Hematopoietic multipotent progenitor cell treated with erythropoietin and hydrocortisone succinate and interleukin-3 and kit ligand, for 6 days (in vitro differentiated cells): ENCODE measurements at regions not wholly inside any gene's neighbourhood (a gene's known extent, or its start where the extent isn't known, plus 50 kb on each side); places are given as distances from the start of the nearest gene placed in this dataset.
"Not testable (repeated sequence)": the region's sequence is repeated elsewhere in the genome, so short reads cannot be mapped to it uniquely, and the experiment has no call there.

Experiments used
- DNase-seq: peaks from one replicate; pipeline ENCODE4 v3.0.0-alpha.2; 2015

- DNase-seq = no peak
Measured at GRCh38 chr1:228870041-228870713, 134.9 kb downstream of the RHOU start.

GRCh38 chr1:228871314-228872061, 136.2 kb downstream of the RHOU start:
- DNase-seq = no peak

DNA sequence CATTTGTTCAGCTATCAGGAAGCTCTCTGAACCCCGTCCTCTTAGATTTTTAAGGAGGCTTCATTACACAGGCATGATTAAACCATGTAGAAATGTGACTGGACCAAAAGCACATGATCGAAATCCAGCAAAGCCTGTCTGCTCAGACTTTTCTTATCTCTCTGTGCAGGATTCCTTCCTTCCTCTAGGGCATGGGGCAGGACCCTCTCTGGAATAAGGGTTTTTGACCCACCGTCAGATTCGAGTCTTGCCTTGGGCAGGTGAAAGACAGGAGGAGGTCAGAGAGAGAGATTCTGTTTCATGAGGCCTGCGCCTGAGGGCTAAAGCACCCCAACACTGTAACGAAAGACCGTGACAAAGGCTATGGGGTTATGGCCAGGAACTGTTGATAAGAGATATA, 136.8 kb downstream of the RHOU start:
- DNase-seq = peak; percentile 19

DNA sequence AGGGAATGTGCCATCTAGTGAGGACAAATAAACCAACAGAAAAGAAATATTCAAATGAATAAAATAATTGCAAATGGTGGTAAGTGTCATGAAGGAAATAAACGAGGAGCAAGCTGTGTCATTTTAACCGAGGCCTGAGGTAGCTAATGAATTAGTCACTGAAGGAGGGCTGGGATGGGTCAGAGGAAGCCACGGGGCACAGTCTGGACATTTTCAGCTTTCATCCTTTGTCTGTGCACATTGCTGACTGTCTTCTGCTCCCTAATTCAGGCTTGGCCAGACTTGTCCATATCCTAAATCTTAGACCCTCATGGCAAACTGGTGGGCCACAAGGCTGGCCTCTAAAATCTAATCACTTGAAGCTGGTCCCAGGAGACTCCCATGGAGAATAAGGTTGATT, 138.4 kb downstream of the RHOU start:
- DNase-seq = no peak

DNA sequence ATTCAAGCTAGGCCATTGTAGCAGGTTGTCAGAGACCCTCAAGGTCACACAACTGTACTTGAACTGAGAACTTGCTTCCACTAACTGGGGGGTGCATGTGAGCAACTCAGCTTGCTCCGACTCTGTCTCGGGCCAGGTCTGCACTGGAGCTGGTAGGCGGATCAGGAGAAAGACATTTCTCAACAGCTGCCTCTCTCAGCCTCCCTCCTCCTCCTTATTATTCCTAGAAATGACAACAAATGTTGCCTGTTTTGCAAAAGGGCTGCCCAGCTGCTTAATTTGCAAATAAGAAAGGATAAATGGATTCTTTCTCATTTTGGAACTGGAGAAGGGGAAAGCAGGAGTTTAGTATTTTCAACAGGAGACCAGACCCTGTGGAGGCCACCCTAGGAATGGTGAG, 140.5 kb downstream of the RHOU start:
- DNase-seq = no peak

DNA sequence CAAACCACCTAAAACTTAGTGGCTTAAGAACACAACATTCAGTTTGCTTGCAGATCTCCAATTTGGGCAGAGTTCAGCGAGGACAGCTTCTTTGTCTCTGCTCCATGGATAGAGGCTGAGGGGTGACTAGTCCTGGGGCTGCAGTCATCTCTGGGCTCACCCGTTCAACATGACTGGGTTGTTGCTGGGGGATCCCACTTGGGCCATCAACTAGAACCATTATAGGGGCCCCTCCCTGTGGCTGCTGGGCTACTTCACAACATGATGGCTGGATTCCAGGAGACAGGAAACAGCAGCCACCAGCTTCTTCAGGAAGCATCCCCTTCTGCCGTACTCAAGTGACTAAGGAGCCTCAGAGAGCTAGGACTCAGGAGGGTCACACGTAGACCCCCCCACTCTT, 140.9 kb downstream of the RHOU start:
- no peak for DNase-seq

GRCh38 chr1:228879164-228879563, 143.9 kb downstream of the RHOU start:
- DNase-seq = no peak

GRCh38 chr1:228882041-228882770, 146.9 kb downstream of the RHOU start:
- DNase-seq = no peak

DNA sequence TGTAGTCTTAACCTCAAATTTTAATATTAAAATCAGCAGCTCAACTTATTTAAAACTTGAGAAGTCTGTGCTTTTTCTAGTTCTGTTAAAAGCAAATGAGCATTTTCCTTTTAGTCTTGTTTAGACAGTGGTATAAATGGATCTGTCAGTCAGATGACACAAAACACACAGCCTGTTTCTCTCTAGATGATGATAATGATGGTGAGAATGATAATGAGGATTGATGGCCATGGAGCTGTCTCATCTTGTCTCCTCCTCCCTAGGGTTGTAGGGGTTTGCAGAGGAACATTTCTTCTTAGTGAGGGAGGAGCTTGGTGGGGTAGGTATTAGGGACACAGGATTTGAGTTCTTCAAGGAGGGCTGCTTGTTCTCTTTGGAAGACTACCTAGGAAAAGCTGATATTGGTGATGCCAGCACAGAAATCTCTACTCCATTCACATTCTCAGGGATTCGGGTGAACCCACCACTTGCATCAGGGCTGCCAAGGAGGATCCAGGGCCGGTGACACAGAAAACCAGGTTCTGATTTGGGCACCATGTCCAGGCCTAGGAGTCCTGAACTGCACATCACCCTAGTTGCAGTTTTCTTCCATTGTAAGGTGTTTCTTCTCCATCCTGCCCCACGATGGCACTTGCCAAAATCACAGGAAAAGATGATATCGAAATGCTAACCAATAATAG, 147.6 kb downstream of the RHOU start:
- DNase-seq = no peak

GRCh38 chr1:228883535-228883934, 148.3 kb downstream of the RHOU start:
- no peak for DNase-seq

DNA sequence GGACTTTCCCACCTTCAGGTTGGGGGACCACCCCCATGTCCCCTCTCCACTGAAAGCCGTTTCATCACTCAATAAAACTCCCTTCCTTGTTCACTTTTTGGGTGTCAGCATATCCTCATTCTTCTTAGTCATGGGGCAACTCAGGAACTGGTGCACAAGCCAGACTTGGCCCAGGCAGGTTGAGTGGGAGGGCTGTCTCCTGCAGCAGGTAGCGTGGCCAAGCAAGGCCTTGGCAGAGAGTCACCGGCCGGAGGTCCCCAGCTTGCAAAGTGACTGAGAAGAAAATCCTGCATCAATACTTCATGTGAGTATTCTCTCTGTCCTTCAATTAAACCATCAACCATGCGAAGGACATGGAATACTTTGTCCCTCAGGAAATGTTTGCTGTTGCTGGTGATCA, 148.9 kb downstream of the RHOU start:
- DNase-seq = no peak

DNA sequence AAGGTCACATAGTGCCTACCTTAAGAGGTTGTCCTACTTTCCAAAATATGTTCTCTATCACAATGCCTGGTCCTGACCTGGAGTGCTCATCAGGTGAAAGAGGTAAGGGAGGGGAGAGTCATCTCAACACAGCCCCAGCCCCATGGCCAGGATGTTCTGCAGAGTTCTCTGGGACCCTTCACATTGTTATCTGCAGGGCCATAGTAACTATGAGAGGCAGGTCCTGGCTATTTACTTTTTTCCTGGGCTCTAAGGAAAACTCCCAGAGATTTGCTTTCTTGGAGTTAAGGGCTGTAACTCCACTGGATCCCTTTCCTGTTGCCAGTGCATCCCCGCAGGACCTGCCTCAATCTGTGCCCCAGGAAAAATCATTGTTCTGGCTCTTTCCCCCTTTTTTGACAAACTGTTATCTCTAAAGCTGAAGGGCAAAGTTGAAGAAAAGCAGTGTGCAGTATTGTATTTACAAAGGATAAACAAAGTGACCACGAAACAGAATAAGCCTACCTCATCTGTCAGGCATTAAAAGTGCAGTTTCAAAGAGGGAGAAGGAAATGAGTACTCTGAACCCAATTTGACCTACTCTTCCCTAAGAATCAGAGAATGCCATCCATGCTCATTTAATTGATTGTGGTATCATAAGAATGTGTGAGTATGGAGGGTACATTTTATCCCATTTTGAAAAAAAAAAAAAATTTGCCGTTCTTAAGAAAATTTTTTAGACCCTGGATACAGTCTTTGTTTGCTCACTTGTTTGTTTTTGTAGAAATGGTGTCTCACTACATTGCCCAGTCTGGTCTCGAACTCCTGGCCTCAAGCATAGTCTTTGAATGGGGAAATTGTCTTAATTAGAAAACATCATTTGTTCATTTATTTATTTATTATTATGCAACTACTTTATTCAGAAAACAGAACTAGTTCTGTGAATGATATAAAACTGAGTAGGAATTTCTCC, 149.6 kb downstream of the RHOU start:
- DNase-seq = no peak

DNA sequence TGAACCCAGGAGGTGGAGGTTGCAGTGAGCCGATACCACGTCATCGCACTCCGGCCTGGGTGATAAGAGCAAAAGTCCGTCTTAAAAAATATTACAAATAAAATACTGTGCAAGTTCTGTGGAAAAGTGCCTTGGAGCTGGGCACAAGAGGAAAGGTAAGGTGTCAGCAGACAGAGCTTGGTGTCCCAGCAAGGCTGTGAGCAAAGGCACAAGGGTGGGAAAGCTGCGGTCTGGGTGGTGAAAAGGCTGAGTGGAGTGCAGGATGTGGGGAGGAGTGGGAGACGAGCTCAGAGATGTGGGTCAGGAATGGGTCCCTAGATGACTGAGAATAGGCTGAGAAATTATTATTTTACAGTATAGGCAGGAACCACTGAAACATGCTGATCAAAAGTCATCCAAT, 150.6 kb downstream of the RHOU start:
- no peak for DNase-seq

DNA sequence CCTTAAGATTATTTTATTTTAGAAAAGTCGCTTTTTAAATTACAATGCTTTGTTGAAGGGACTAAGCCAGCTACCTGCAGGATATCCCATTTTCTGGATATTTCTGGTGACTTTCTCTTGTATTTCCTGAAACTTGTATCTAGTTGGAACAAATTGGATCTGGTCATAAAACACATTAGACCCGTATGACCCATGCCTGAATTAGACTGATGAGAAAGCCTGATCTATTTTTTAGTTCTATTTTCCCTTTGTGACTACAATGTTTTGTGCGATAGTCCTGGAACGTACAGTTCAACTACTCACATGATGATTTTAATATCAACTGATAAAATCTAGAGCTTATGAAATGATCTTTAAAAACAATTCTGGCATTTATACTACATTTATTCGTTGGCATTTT, 151.8 kb downstream of the RHOU start:
- no peak for DNase-seq

GRCh38 chr1:228887960-228888359, 152.7 kb downstream of the RHOU start:
- no peak for DNase-seq

- no peak for DNase-seq
Measured at GRCh38 chr1:228889289-228889688, 154.0 kb downstream of the RHOU start.

DNA sequence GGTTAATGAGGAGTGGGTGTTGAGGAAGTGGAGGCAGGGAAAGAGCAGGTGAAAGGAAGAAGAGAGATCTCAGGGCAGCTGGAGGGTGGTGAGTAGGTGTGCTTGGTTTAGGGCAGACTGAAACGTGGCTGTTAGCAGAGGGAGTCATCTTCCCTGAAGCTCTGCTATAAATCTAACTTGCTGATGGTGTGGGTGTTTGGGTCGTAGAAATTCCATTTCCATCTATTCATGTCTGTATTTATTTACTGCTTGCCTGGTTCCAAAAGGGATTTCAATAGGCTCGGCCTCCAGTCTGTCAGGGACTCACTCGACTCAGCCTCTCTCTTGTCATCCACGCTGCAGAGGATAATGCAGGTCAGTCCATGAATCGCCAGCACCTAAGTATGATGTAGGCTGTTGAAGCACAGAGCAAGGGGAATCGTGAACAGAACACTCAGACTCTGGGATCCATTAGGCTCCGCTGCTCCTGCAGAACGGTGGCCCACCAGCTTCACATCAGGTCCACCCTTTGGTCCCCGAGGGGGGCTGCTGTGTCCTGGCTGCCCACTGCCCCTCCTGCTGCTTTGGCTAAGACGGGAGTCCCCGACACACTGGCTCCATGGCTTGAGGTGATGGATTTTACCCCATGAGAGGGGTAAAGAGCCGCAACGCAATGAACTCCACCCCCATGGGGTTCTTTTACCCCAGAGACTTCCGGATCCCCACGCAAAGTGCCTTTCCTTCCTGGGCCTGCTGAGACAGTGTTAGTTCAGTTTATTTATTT, 156.2 kb downstream of the RHOU start:
- no peak for DNase-seq

- not testable (repeated sequence) for DNase-seq
Measured at GRCh38 chr1:228892200-228892599, 156.9 kb downstream of the RHOU start.

DNA sequence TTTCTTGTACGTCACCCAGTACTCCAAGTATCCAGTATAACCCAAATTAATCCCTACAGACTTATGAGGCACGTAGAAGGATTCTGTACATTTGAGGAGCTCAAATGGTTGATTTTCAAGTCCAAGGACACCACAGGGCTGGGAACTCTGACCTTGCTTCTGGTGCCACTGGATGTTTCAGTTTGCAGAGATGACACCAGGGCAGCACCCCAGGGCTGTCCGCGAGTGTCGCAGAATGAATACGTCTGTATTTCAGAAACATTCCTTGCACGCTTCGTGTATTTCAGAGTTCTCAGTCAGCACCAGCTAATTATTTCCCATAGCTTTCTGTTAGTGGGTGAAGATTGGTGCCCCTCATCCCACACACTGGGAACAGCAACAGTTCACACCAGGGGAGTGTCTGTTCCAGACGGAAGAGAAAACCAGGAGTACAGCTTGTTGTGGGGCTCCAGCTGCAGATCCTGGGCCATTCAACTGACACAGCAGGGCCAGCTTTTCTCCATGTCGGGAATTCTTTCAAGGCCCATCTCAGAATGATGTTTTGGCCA, 159.2 kb downstream of the RHOU start:
- DNase-seq = no peak

DNA sequence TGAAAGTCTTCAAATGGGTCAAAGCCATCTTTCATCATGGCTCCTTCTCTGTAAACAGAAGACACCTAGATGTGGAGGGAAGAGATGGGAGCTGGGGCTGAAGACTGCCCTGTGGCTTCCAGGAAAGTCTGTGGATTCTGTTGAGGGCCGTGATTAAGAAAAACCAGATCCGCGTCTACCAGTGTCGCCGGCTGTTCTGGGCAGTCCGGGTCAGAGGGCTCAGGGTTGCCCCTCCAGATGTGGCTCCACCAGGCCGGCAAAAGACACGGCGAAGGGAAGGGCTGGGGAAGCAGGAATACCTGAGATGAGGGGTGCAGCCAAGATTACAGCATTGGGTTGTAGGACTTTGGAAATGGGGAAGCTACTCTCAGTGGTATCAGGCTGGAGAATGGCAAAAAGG, 162.6 kb downstream of the RHOU start:
- DNase-seq = no peak

DNA sequence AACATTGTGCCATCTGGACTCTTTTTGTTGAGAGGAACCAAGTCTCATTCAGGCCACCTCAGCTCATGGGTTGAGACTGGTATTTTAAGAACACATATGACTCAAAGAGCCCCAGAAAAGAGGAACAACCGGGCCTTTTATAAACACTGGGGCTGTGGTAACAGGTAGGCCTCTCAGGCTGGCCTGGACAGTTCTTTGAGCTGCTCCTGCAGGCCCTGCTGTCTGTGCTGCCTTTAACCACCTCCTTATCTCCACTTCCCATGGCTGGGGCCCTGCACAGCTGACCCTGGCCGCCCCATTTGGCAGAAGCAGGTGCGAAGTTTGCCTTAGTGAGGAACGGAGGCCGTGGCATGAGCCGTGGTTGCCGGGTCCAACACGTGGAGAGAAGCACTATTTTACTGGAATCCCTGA, 163.3 kb downstream of the RHOU start:
- DNase-seq = peak; percentile 72
